SK-N-SH (cell line): ENCODE measurements at regions not wholly inside any gene's neighbourhood (a gene's known extent, or its start where the extent isn't known, plus 50 kb on each side); places are given as distances from the start of the nearest gene placed in this dataset.

ENCODE experiments used
- CTCF ChIA-PET: fragments of 300-600, 350-600 bp; formaldehyde crosslinking; extraction: SDS; loops from one replicate; lab custom pipeline; 2021; lab: Yijun Ruan, JAX
- POLR2A ChIA-PET: fragments of 350-600 bp; sonication (Branson Sonifier 250); formaldehyde crosslinking; extraction: SDS; loops from one replicate; lab custom pipeline; 2020; ENCODE audit warnings: antibody characterized with exemption, inconsistent platforms; lab: Yijun Ruan, JAX
- DNase-seq: peaks from one replicate; pipeline ENCODE4 v3.0.0; 2012
- H2AFZ ChIP-seq: fragments of 200-600 bp; sonication (generic); 2 replicates; pipeline ENCODE4 v1.8.1; 2016; ENCODE audit warnings: antibody characterized with exemption, mild to moderate bottlenecking, low read depth
- H3F3A ChIP-seq: fragments of 200-600 bp; sonication (generic); replicated peaks from 2 replicates; pipeline ENCODE3; 2016; ENCODE audit warnings: antibody characterized with exemption, mild to moderate bottlenecking; ENCODE audit not compliant: insufficient read depth
- H3K27ac ChIP-seq, 2 experiments: fragments of 200-500 bp in 1 of 2; fragments of 200-600 bp in 1 of 2; sonication (Bioruptor generic) in 1 of 2; sonication (generic), shearing (Covaris generic) in 1 of 2; 2 replicates each; pipeline versions ENCODE4 v1.5.1 to v1.6.1; 2014 to 2016; ENCODE audit warnings: low read depth in 2 of 2, inconsistent platforms in 1 of 2, low read length in 1 of 2, mild to moderate bottlenecking in 1 of 2, mixed read lengths in 1 of 2
- H3K27me3 ChIP-seq: fragments of 200-600 bp; sonication (generic), shearing (Covaris generic); 2 replicates; pipeline ENCODE4 v1.6.1; 2016; ENCODE audit warnings: mixed run types; ENCODE audit not compliant: insufficient read depth
- H3K36me3 ChIP-seq, 2 experiments: fragments of 200-500 bp in 1 of 2; fragments of 200-600 bp in 1 of 2; sonication (Bioruptor generic) in 1 of 2; sonication (generic) in 1 of 2; replicated peaks in 1 of 2; 2 replicates each; pipeline versions ENCODE3 to v1.5.1; 2014 to 2016; ENCODE audit warnings: low read length in 1 of 2, mild to moderate bottlenecking in 1 of 2; ENCODE audit not compliant: insufficient read depth in 2 of 2, control insufficient read depth in 1 of 2
- H3K4me1 ChIP-seq, 2 experiments: fragments of 200-500 bp in 1 of 2; fragments of 200-600 bp in 1 of 2; sonication (Bioruptor generic) in 1 of 2; sonication (generic), shearing (Covaris generic) in 1 of 2; 2 replicates each; pipeline versions ENCODE4 v1.5.1 to v1.6.1; 2014 to 2016; ENCODE audit warnings: low read depth in 1 of 2, low read length in 1 of 2, mixed run types in 1 of 2; ENCODE audit not compliant: insufficient read depth in 2 of 2, control insufficient read depth in 1 of 2
- H3K4me2 ChIP-seq: fragments of 200-600 bp; sonication (generic), shearing (Covaris generic); 2 replicates; pipeline ENCODE4 v1.6.1; 2017; ENCODE audit warnings: mixed run types
- H3K4me3 ChIP-seq, 2 experiments: fragments of 200-500 bp in 1 of 2; fragments of 200-600 bp in 1 of 2; sonication (Bioruptor generic) in 1 of 2; sonication (generic), shearing (Covaris generic) in 1 of 2; 2 replicates each; pipeline versions ENCODE4 v1.5.1 to v1.8.1; 2014 to 2016; ENCODE audit warnings: low read depth in 2 of 2, inconsistent platforms in 1 of 2, low read length in 1 of 2, mild to moderate bottlenecking in 1 of 2, mixed read lengths in 1 of 2, moderate library complexity in 1 of 2
- H3K79me2 ChIP-seq: fragments of 200-600 bp; sonication (generic); 2 replicates; pipeline ENCODE4 v1.8.1; 2017; ENCODE audit warnings: mild to moderate bottlenecking; ENCODE audit not compliant: insufficient read depth
- H3K9ac ChIP-seq: fragments of 200-600 bp; sonication (generic); 2 replicates; pipeline ENCODE4 v1.6.1; 2017; ENCODE audit warnings: mixed run types
- H3K9me2 ChIP-seq: fragments of 200-600 bp; sonication (generic); 2 replicates; pipeline ENCODE4 v1.6.1; 2017; ENCODE audit warnings: mixed run types
- H3K9me3 ChIP-seq: fragments of 200-600 bp; sonication (generic); 2 replicates; pipeline ENCODE4 v1.6.1; 2017; ENCODE audit warnings: mixed run types, mild to moderate bottlenecking, moderate library complexity
- H4K20me1 ChIP-seq: fragments of 200-600 bp; sonication (generic); 2 replicates; pipeline ENCODE4 v1.6.1; 2017; ENCODE audit warnings: mild to moderate bottlenecking, mixed run types; ENCODE audit not compliant: insufficient read depth
- CTCF ChIP-seq: fragments of 200-600 bp; sonication (generic); IDR thresholded peaks from 2 replicates; pipeline ENCODE4 v1.6.1; 2017; ENCODE audit warnings: antibody characterized with exemption, mild to moderate bottlenecking, moderate library complexity
- EP300 ChIP-seq, 2 experiments: IDR thresholded peaks; 2 replicates each; pipeline versions ENCODE4 v1.4.0 to v1.6.1; 2012; ENCODE audit warnings: borderline replicate concordance in 1 of 2, low read depth in 1 of 2, low read length in 1 of 2
- FOSL2 ChIP-seq: IDR thresholded peaks from 2 replicates; pipeline ENCODE4 v1.4.0; 2012; ENCODE audit warnings: low read depth, mild to moderate bottlenecking, moderate library complexity, borderline replicate concordance
- FOXM1 ChIP-seq: IDR thresholded peaks from 2 replicates; pipeline ENCODE4 v1.4.0; 2012; ENCODE audit warnings: low read depth, mild to moderate bottlenecking
- GABPA ChIP-seq: IDR thresholded peaks from 2 replicates; pipeline ENCODE4 v1.4.0; 2012; ENCODE audit warnings: low read depth, mild to moderate bottlenecking
- GATA2 ChIP-seq: sonication (generic); formaldehyde crosslinking; IDR thresholded peaks from 2 replicates; pipeline ENCODE4 v1.5.0; 2020; ENCODE audit warnings: mild to moderate bottlenecking, missing genetic modification reagents
- IRF3 ChIP-seq: fragments of 150-350 bp; IDR thresholded peaks from 2 replicates; pipeline ENCODE4 v1.6.1; 2016; ENCODE audit warnings: mild to moderate bottlenecking, low read depth, low read length
- NFIC ChIP-seq: IDR thresholded peaks from 2 replicates; pipeline ENCODE4 v1.4.0; 2012; ENCODE audit warnings: borderline replicate concordance
- NRF1 ChIP-seq: IDR thresholded peaks from 2 replicates; pipeline ENCODE4 v1.6.1; 2012; ENCODE audit warnings: low read depth, mild to moderate bottlenecking, low read length
- POLR2AphosphoS5 ChIP-seq: IDR thresholded peaks from 2 replicates; pipeline ENCODE4 v1.6.1; 2012; ENCODE audit warnings: low read depth, low read length
- RAD21 ChIP-seq: IDR thresholded peaks from 2 replicates; pipeline ENCODE4 v1.6.1; 2012; ENCODE audit warnings: mild to moderate bottlenecking, low read length
- REST ChIP-seq: IDR thresholded peaks from 2 replicates; pipeline ENCODE4 v1.6.1; 2012; ENCODE audit warnings: mild to moderate bottlenecking, low read depth, low read length, moderate library complexity
- RFX5 ChIP-seq: IDR thresholded peaks from 2 replicates; pipeline ENCODE4 v1.6.1; 2012; ENCODE audit warnings: mild to moderate bottlenecking, improper control_type of control experiment, low read length
- TCF12 ChIP-seq: IDR thresholded peaks from 2 replicates; pipeline ENCODE4 v1.4.0; 2012
- USF2 ChIP-seq: fragments of 150-350 bp; IDR thresholded peaks from 2 replicates; pipeline ENCODE4 v1.6.1; 2017; ENCODE audit warnings: antibody characterized with exemption, low read length, low read depth, borderline replicate concordance
- WGBS: methylation state at CpG from one replicate; pipeline ENCODE4 v1.1.6; 2017; ENCODE audit warnings: low lambda C conversion rate; 5-methylcytosine and 5-hydroxymethylcytosine counted together

- Histone ChIP-seq H3F3A (no peaks in the 10 kb centered on the region), H3K27me3 (no peaks in the 10 kb centered on the region), H3K9me2 (no peaks in the 10 kb centered on the region), H3K4me1 (peaks cover 0 to 17% of the 10 kb centered on the region in 2 experiments; a peak in 1 of 4 replicates), H3K9me3 (peaks cover 6% of the 10 kb centered on the region; the same call in 1 of the 2 replicates), H3K4me2 (no peak overlapping the region), H2AFZ (no peak overlapping the region), H3K4me3 (no peak overlapping the region), H3K36me3 (no peaks in the 10 kb centered on the region), H3K27ac (no peak overlapping the region), H3K79me2 (no peaks in the 10 kb centered on the region), H4K20me1 (no peaks in the 10 kb centered on the region), H3K9ac (no peak overlapping the region)
- ChIA-PET POLR2A (interaction anchor here (0.6 kb wide), 1 partner anchor 31 kb away, joined by 3 read pairs; no protein-coding TSS in a partner anchor), CTCF (interaction anchor here (0.6 to 5.1 kb wide), 17 partner anchors 9 to 783 kb away, joined by 3 to 31 read pairs (median 6); no protein-coding TSS in a partner anchor)
- TF ChIP-seq NFIC (no peak), FOXM1 (no peak), CTCF (no peak), RAD21 (no peak), GATA2 (CRISPR knock-in tag) (no peak), EP300 (IDR thresholded peaks at IDR 0.05; ENCODE audit: borderline replicate concordance in 1 of 2, low read depth in 1 of 2, low read length in 1 of 2) (no peak), FOSL2 (no peak), NRF1 (no peak), USF2 (no peak), GABPA (no peak), REST (no peak), POLR2AphosphoS5 (no peak), TCF12 (no peak), RFX5 (no peak), IRF3 (no peak)
- WGBS = 53% methylated on average over 15 of the region's 16 CpGs
- no peak for DNase-seq
These were observed 84.4 kb upstream of the RPL38 start for GRCh38 chr17:74119049-74119580.
